Body of pancreas (tissue), 4 donors: ENCODE measurements at regions not wholly inside any gene's neighbourhood (a gene's known extent, or its start where the extent isn't known, plus 50 kb on each side); places are given as distances from the start of the nearest gene placed in this dataset.
A peak's percentile ranks its signal among the peaks of the same experiment; 100 is the strongest.

Experiments
- ATAC-seq: fragments of 150-250 bp; one replicate; pipeline ENCODE4 v1.9.1; 2016
- DNase-seq, 4 donors: peaks; one replicate each; pipeline ENCODE4 v3.0.0-alpha.2; 2019
- H3K27ac ChIP-seq, 4 donors: fragments of 200-600 bp; sonication (generic); 1 replicate in 3 of 4; 2 replicates in 1 of 4; pipeline versions ENCODE4 v1.5.1 to v1.6.1; 2016 to 2019; ENCODE audit warnings: mild to moderate bottlenecking in 1 of 4, mixed read lengths in 1 of 4, moderate library complexity in 1 of 4
- H3K27me3 ChIP-seq, 2 donors: fragments of 200-600 bp; sonication (generic); one replicate each; pipeline ENCODE4 v1.6.0; 2016; ENCODE audit warnings: mild to moderate bottlenecking in 1 of 2
- H3K36me3 ChIP-seq, 2 donors: fragments of 200-600 bp; sonication (generic); replicated peaks in 1 of 2; 2 replicates each; pipeline ENCODE4 v1.5.1; 2016; ENCODE audit warnings: low read depth in 2 of 2; ENCODE audit not compliant: insufficient read depth in 1 of 2
- H3K4me1 ChIP-seq: fragments of 200-600 bp; sonication (generic); one replicate; pipeline ENCODE4 v1.6.0; 2016
- H3K4me3 ChIP-seq, 2 donors: fragments of 200-600 bp; sonication (generic); 1 replicate in 1 of 2; 2 replicates in 1 of 2; pipeline ENCODE4 v1.5.1; 2016 to 2019
- H3K9me3 ChIP-seq, 3 donors: fragments of 200-600 bp; sonication (generic); 1 replicate in 2 of 3; 2 replicates in 1 of 3; pipeline ENCODE4 v1.5.1; 2016
- POLR2A ChIP-seq, 3 donors: fragments of 450-650 bp; IDR thresholded peaks; one replicate each; pipeline ENCODE4 v1.6.1; 2016; ENCODE audit warnings: antibody characterized with exemption in 3 of 3, mild to moderate bottlenecking in 2 of 3
- WGBS, 2 donors: methylation state at CpG; one replicate each; pipeline ENCODE4 v1.1.5; 2017; 5-methylcytosine and 5-hydroxymethylcytosine counted together
- intact Hi-C: fragments of 100-400 bp; cut with DNase I; formaldehyde crosslinking; loops from one replicate; pipeline ENCODE4 v1.15.1; 2023
- TF ChIP-seq, protein P1 (sequence below), 7 experiments: fragments of 450-650 bp in 4 of 7; fragments of 200-600 bp in 3 of 7; sonication (generic) in 3 of 7; IDR thresholded peaks; one replicate each; pipeline ENCODE4 v1.5.1; 2016 to 2019; ENCODE audit warnings: antibody characterized with exemption in 7 of 7

DNA sequence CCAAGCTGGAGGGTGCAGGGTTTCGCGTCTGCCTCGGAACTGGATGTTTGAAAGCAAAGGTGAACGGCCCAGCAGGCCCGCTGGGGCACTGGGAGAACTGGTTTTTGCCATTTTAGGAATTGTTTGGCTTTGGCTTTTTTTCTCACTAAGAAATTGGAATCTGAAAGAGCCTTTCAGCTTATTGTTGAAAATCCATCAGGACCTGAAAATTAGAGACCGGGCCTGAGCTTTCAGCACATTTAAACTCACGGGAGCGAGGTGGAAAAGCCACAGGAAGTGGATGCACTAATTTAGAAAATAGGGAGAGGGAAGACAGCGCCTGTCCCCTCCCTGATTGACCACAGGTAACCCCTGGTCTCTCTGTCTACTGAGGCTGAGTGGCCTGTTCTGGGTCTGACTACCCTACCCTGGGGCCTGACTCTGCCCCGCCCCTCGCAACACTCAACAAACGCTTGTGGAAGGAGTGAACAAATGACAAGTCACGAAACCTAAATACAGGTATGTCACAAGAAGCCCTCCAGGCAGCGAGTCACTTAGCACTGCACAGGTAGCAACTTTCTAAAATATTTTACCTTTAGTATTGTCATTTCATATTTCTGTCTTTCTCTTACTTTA, 100.3 kb upstream of the MBOAT2 start:
- Histone ChIP-seq H3K27ac (no peak overlapping the region), H3K4me3 (no peak overlapping the region), H3K36me3 (no peaks in the 10 kb centered on the region), H3K27me3 (no peaks in the 10 kb centered on the region), H3K9me3 (no peaks in the 10 kb centered on the region), H3K4me1 (no peaks in the 10 kb centered on the region)
- ATAC-seq (no peak), DNase-seq (no peak)
- TF ChIP-seq POLR2A (IDR thresholded peaks at IDR 0.05), result no peak
- TF ChIP-seq, protein P1, sequence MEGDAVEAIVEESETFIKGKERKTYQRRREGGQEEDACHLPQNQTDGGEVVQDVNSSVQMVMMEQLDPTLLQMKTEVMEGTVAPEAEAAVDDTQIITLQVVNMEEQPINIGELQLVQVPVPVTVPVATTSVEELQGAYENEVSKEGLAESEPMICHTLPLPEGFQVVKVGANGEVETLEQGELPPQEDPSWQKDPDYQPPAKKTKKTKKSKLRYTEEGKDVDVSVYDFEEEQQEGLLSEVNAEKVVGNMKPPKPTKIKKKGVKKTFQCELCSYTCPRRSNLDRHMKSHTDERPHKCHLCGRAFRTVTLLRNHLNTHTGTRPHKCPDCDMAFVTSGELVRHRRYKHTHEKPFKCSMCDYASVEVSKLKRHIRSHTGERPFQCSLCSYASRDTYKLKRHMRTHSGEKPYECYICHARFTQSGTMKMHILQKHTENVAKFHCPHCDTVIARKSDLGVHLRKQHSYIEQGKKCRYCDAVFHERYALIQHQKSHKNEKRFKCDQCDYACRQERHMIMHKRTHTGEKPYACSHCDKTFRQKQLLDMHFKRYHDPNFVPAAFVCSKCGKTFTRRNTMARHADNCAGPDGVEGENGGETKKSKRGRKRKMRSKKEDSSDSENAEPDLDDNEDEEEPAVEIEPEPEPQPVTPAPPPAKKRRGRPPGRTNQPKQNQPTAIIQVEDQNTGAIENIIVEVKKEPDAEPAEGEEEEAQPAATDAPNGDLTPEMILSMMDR (IDR thresholded peaks at IDR 0.05), result no peak
- 92 to 93% methylated on average over 14 of the region's 14 CpGs for whole genome bisulfite sequencing, 2 donors
- intact Hi-C loops, result no loop called here

DNA sequence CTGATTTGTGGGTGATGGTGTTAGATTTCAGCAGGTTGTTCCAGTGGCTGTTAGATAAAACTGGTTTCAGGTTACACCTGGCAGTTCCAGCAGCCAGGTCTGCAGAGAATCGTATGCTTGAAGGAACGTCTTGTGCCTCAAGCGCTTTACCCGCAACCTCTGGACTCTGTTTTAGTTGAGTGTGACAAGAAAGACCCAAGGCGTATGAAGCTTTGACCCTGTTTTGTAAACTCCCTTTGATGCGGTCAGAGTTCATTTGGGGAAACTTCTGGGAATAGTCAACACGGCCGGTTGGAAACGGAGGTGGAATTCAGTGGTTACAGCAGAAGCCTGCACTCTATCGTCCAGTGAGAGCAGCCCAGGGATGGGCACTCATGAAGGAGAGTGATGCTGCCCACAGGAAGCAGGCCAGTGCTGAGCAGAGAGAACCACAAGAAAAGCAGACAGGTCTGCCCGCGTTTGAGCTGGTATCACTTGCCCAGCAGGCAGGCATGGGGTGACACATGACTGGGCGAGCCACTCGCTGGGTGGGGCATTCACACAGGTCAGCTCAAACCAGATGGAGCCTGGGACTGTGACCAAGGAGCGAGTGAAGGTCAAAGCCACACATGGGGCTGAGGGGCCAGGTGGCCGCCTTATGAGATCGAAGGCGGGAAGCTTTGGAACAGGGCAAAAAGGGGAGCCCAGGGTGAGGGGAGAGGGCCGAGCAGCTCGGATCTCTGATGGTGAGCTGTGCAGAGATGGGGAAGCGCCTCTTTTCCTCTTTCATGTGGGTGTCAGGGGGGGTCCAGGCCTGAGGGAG, 99.6 kb upstream of the MBOAT2 start:
- Histone ChIP-seq H3K36me3 (no peaks in the 10 kb centered on the region), H3K9me3 (no peaks in the 10 kb centered on the region), H3K27ac (no peak overlapping the region), H3K4me1 (no peaks in the 10 kb centered on the region), H3K27me3 (no peaks in the 10 kb centered on the region), H3K4me3 (no peak overlapping the region)
- TF ChIP-seq POLR2A (IDR thresholded peaks at IDR 0.05), result no peak
- TF ChIP-seq, protein P1 (IDR thresholded peaks at IDR 0.05), result no peak
- peak; percentile 45 for ATAC-seq
- WGBS, 2 donors, result 50 to 51% methylated on average over 21 of the region's 21 CpGs
- peak in 1 of 4 donors; percentile 33 for DNase-seq
- intact Hi-C loops, result no loop called here

- Histone ChIP-seq H3K4me3 (no peak overlapping the region), H3K36me3 (no peaks in the 10 kb centered on the region), H3K27me3 (no peaks in the 10 kb centered on the region), H3K27ac (no peak overlapping the region), H3K4me1 (no peaks in the 10 kb centered on the region), H3K9me3 (no peaks in the 10 kb centered on the region)
- ATAC-seq (no peak), DNase-seq (no peak)
- TF ChIP-seq POLR2A (IDR thresholded peaks at IDR 0.05), result no peak
- TF ChIP-seq, protein P1 (IDR thresholded peaks at IDR 0.05), result no peak
- intact Hi-C loops, result no loop called here
- 82 to 88% methylated on average over 11 of the region's 11 CpGs for WGBS, 2 donors
Observed at GRCh38 chr2:9101763-9102425, 98.4 kb upstream of the MBOAT2 start.

DNA sequence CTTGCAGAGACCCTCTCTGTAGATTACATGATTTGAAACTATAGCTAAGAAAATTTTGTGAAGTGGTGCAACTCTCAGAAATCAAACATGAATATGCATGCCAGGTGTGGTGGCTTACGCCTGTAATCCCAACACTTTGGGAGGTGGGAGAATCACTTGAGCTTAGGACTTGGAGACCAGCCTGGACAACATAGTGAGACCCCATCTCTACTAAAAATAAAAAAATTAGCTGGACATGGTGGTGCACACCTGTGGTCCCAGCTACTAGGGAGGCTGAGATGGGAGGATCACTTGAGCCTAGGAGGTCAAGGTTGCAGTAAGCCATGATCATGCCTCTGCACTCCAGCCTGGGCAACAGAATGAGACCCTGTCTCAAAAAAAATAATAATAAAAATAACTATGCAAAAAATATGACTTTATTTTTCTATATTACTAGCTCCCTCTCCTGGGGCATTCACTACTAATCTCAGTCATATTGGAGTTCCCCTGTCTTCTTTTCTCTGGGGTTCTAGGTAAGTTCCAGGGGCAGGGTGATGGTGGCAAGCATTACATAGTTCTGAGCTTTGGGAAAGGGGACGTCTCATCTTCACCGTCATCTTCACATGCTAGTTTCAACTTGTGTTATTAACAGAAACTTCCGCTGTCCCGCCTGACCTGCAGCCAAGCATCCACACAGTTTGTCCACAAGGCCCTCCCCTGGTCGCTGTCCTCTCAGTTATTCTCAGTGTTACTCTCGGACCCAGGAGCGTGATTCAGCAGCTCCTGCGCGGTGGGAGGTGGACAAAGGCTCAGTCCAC, 96.8 kb upstream of the MBOAT2 start:
- no peak overlapping the region for H3K27ac ChIP-seq
- WGBS, 2 donors, result 89 to 92% methylated on average over 10 of the region's 10 CpGs
- no peaks in the 10 kb centered on the region for H3K9me3 ChIP-seq
- ATAC-seq (no peak), DNase-seq (no peak)
- no peaks in the 10 kb centered on the region for H3K4me1 ChIP-seq
- no peaks in the 10 kb centered on the region for H3K36me3 ChIP-seq
- H3K4me3 ChIP-seq, result no peak overlapping the region
- H3K27me3 ChIP-seq, result no peaks in the 10 kb centered on the region
- intact Hi-C loops, result no loop called here
- no peak for TF ChIP-seq POLR2A (IDR thresholded peaks at IDR 0.05)
- TF ChIP-seq, protein P1 (IDR thresholded peaks at IDR 0.05), result no peak
